Activated CD8-positive, alpha-beta T cell treated with anti-CD3 and anti-CD28 coated beads for 36 hours (primary cell): ENCODE measurements at regions not wholly inside any gene's neighbourhood (a gene's known extent, or its start where the extent isn't known, plus 50 kb on each side); places are given as distances from the start of the nearest gene placed in this dataset.

ENCODE experiments used
- ATAC-seq: fragments of 200-7000 bp; cut with Tn5 transposase; one replicate; pipeline ENCODE4 v1.10.0; 2021; ENCODE audit warnings: mild to moderate bottlenecking, moderate library complexity
- CTCF ChIA-PET: fragments of 350-600 bp; sonication (Branson Sonifier 250); formaldehyde crosslinking; loops from one replicate; lab custom pipeline; 2021; ENCODE audit warnings: antibody characterized with exemption; lab: Charles Lee
- POLR2A ChIA-PET: fragments of 350-600 bp; sonication (Branson Sonifier 250); formaldehyde crosslinking; loops from one replicate; lab custom pipeline; 2021; ENCODE audit warnings: antibody characterized with exemption; lab: Charles Lee
- DNase-seq: peaks from one replicate; pipeline ENCODE4 v3.0.0-alpha.2; 2020
- H3K27ac Mint-ChIP-seq: one replicate; pipeline ENCODE4 v1.8.0; 2021; ENCODE audit warnings: mild to moderate bottlenecking, mixed read lengths
- H3K27me3 Mint-ChIP-seq: one replicate; pipeline ENCODE4 v1.8.0; 2021; ENCODE audit warnings: mixed read lengths
- H3K36me3 Mint-ChIP-seq: one replicate; pipeline ENCODE4 v1.8.0; 2021; ENCODE audit warnings: low read depth, mixed read lengths
- H3K4me1 Mint-ChIP-seq: one replicate; pipeline ENCODE4 v1.8.0; 2021; ENCODE audit warnings: low read depth, mixed read lengths
- H3K4me3 Mint-ChIP-seq: one replicate; pipeline ENCODE4 v1.8.0; 2021; ENCODE audit warnings: mild to moderate bottlenecking, moderate library complexity, mixed read lengths
- H3K9me3 Mint-ChIP-seq: one replicate; pipeline ENCODE4 v1.8.0; 2021; ENCODE audit warnings: mixed read lengths
- CTCF ChIP-seq: fragments of 200-600 bp; IDR thresholded peaks from one replicate; pipeline ENCODE4 v1.8.0; 2022; ENCODE audit warnings: antibody characterized with exemption, mild to moderate bottlenecking
- intact Hi-C: fragments of 100-400 bp; cut with micrococcal nuclease; formaldehyde crosslinking; loops from one replicate; pipeline ENCODE4 v1.10.0; 2022

- intact Hi-C loops: no loop called here
- POLR2A ChIA-PET: no interaction called here
- CTCF ChIA-PET: no interaction called here
Observed at GRCh38 chr6:112450663-112451062, 103.5 kb downstream of the RFPL4B start.

GRCh38 chr6:112457886-112458285, 110.8 kb downstream of the RFPL4B start:
- Mint-ChIP-seq H3K36me3 (no peaks in the 10 kb centered on the region), H3K4me3 (no peak overlapping the region), H3K4me1 (no peaks in the 10 kb centered on the region), H3K27ac (no peak overlapping the region), H3K27me3 (no peaks in the 10 kb centered on the region), H3K9me3 (no peaks in the 10 kb centered on the region)
- no peak for TF ChIP-seq CTCF
- ATAC-seq: no peak
- intact Hi-C loops: no loop called here
- no peak for DNase-seq
- ChIA-PET CTCF (no interaction called here), POLR2A (no interaction called here)

More at GRCh38 chr6:112450663-112451062, 103.5 kb downstream of the RFPL4B start:
- no peak for TF ChIP-seq CTCF
- Mint-ChIP-seq H3K9me3 (peaks cover 2% of the 10 kb centered on the region), H3K27ac (no peak overlapping the region), H3K27me3 (no peaks in the 10 kb centered on the region), H3K36me3 (no peaks in the 10 kb centered on the region), H3K4me1 (no peaks in the 10 kb centered on the region), H3K4me3 (no peak overlapping the region)
- ATAC-seq (no peak), DNase-seq (no peak)

- DNase-seq (no peak), ATAC-seq (no peak)
- Mint-ChIP-seq H3K27me3 (no peaks in the 10 kb centered on the region), H3K27ac (no peak overlapping the region), H3K9me3 (no peaks in the 10 kb centered on the region), H3K4me3 (no peak overlapping the region), H3K4me1 (no peaks in the 10 kb centered on the region), H3K36me3 (no peaks in the 10 kb centered on the region)
- TF ChIP-seq CTCF: no peak
- CTCF ChIA-PET: no interaction called here
- intact Hi-C loops: no loop called here
- POLR2A ChIA-PET: no interaction called here
Observed at GRCh38 chr6:112459758-112460304, 112.7 kb downstream of the RFPL4B start.

- Mint-ChIP-seq H3K27ac (no peak overlapping the region), H3K27me3 (no peaks in the 10 kb centered on the region), H3K4me3 (no peak overlapping the region), H3K36me3 (no peaks in the 10 kb centered on the region), H3K9me3 (no peaks in the 10 kb centered on the region), H3K4me1 (no peaks in the 10 kb centered on the region)
- ChIA-PET POLR2A (no interaction called here), CTCF (interaction anchor here (0.6 kb wide), 1 partner anchor 59 kb away, joined by 3 read pairs; no protein-coding TSS in a partner anchor)
- no peak for DNase-seq
- no peak for ATAC-seq
- intact Hi-C loops: no loop called here
- no peak for TF ChIP-seq CTCF
Observed at GRCh38 chr6:112464901-112465665, 118.0 kb downstream of the RFPL4B start.

- intact Hi-C loops: no loop called here
- Mint-ChIP-seq H3K9me3 (no peaks in the 10 kb centered on the region), H3K4me1 (no peaks in the 10 kb centered on the region), H3K27ac (no peak overlapping the region), H3K4me3 (no peak overlapping the region), H3K36me3 (no peaks in the 10 kb centered on the region), H3K27me3 (no peaks in the 10 kb centered on the region)
- no peak for DNase-seq
- CTCF ChIA-PET: interaction anchor here (0.7 kb wide), 1 partner anchor 1383 kb away, joined by 3 read pairs; no protein-coding TSS in a partner anchor
- ATAC-seq: no peak
- POLR2A ChIA-PET: no interaction called here
- no peak for TF ChIP-seq CTCF
Observed at GRCh38 chr6:112466373-112467151, 119.4 kb downstream of the RFPL4B start.
